Heart left ventricle (tissue), 16 donors: ENCODE measurements at regions not wholly inside any gene's neighbourhood (a gene's known extent, or its start where the extent isn't known, plus 50 kb on each side); places are given as distances from the start of the nearest gene placed in this dataset.

Source experiments
- ATAC-seq, 4 donors: fragments of 200-7000 bp; cut with Tn5 transposase; one replicate each; pipeline ENCODE4 v1.9.1; 2020 to 2022; ENCODE audit warnings: moderate library complexity in 4 of 4, mild to moderate bottlenecking in 3 of 4, moderate number of reproducible peaks in 1 of 4
- DNase-seq, 5 donors: peaks; one replicate each; pipeline ENCODE4 v3.0.0-alpha.2; 2020
- H3K27ac ChIP-seq, 12 donors: fragments of 200-600 bp; sonication (generic) in 4 of 12; one replicate each; pipeline versions ENCODE4 v1.5.0 to v1.8.0; 2016 to 2022; ENCODE audit warnings: mild to moderate bottlenecking in 2 of 12
- H3K27me3 ChIP-seq, 9 donors: fragments of 200-600 bp; sonication (generic) in 2 of 9; one replicate each; pipeline versions ENCODE4 v1.5.1 to v1.8.0; 2016 to 2022; ENCODE audit warnings: mild to moderate bottlenecking in 3 of 9
- H3K36me3 ChIP-seq, 9 donors: fragments of 200-600 bp; sonication (generic) in 2 of 9; one replicate each; pipeline versions ENCODE4 v1.5.0 to v1.8.0; 2018 to 2022; ENCODE audit warnings: mild to moderate bottlenecking in 2 of 9
- H3K4me1 ChIP-seq, 12 donors: fragments of 200-600 bp; sonication (generic) in 4 of 12; one replicate each; pipeline versions ENCODE4 v1.5.0 to v1.8.0; 2016 to 2022; ENCODE audit warnings: mild to moderate bottlenecking in 3 of 12
- H3K4me3 ChIP-seq, 12 donors: fragments of 200-600 bp; sonication (generic) in 4 of 12; one replicate each; pipeline versions ENCODE4 v1.5.0 to v1.8.0; 2017 to 2022; ENCODE audit warnings: mild to moderate bottlenecking in 9 of 12, moderate library complexity in 4 of 12
- H3K9me3 ChIP-seq, 12 donors: fragments of 200-600 bp; sonication (generic) in 4 of 12; one replicate each; pipeline versions ENCODE4 v1.5.0 to v1.8.0; 2016 to 2022; ENCODE audit warnings: mild to moderate bottlenecking in 1 of 12
- CTCF ChIP-seq, 12 donors: fragments of 200-600 bp; sonication (generic) in 4 of 12; IDR thresholded peaks; one replicate each; pipeline versions ENCODE4 v1.5.0 to v1.8.0; 2018 to 2022; ENCODE audit warnings: antibody characterized with exemption in 12 of 12, mild to moderate bottlenecking in 5 of 12
- POLR2A ChIP-seq, 2 donors: fragments of 450-650 bp; IDR thresholded peaks; one replicate each; pipeline ENCODE4 v1.6.1; 2017; ENCODE audit warnings: antibody characterized with exemption in 2 of 2, mild to moderate bottlenecking in 2 of 2, moderate library complexity in 2 of 2
- WGBS, 4 donors: extraction: QIAGEN DNeasy Blood & Tissue Kit in 2 of 4; methylation state at CpG; one replicate each; pipeline versions ENCODE4 v1.1.5 to v1.1.7; 2013 to 2018; 5-methylcytosine and 5-hydroxymethylcytosine counted together
- intact Hi-C, 10 donors: fragments of 100-400 bp; cut with DNase I; formaldehyde crosslinking; loops; one replicate each; pipeline versions ENCODE4 v1.11.1 to v1.14.2; 2022
- donor health status: ischemic (EF 13 %, LVEDD 7.1; RV severe dilation, severe dysfunction).
- donor health status: healthy with polysubstance abuse.
- donor health status: DM: no; HTN: yes; CAD: no.
- donor health status: DM: no; HTN: no; CAD: no.
- donor health status: ischemic (EF 25% LVEDD 6.9; RV normal size, moderate dysfunction).
- donor health status: ischemic (EF 25% LVEDD 5.7; RV mildly dilated, moderate dysfunction).
- donor health status: healthy.
- donor health status: DM: yes; HTN: yes; CAD: no.
- donor health status: ischemic (EF 35%, LVEDD 5.7; RV mildly dilated, moderate dysfunction).
- donor health status: nonischemic (EF 11% LVEDD 7.7; RV severe dilation, severe dysfunction).
- donor health status: DM: yes; HTN: yes; CAD: no.
- donor health status: PGD.
- donor health status: ischemic (EF 29% LVEDD 5.4; RV normal size, mild dysfunction).
- donor health status: nonischemic (EF 23%, LVEDD 6.1; RV moderate dilation, normal function).

- Histone ChIP-seq H3K9me3 (no peaks in the 10 kb centered on the region), H3K4me3 (no peak overlapping the region), H3K4me1 (peaks cover 0 to 52% (median 22%) of the 10 kb centered on the region in 12 donors), H3K36me3 (peaks cover 0 to 64% (median 22%) of the 10 kb centered on the region in 9 donors), H3K27ac (peak overlapping the region in 1 of 12 donors; percentile 50), H3K27me3 (no peaks in the 10 kb centered on the region)
- intact Hi-C loops, result no loop called here
- TF ChIP-seq CTCF (IDR thresholded peaks at IDR 0.05) (no peak), POLR2A (IDR thresholded peaks at IDR 0.05) (no peak)
- DNase-seq (no peak), ATAC-seq (no peak)
- 94 to 100% (median 96%) methylated on average over 2 of the region's 2 CpGs for WGBS, 4 donors
These were observed 82.1 kb upstream of the FRY start for GRCh38 chr13:31949486-31949885.

GRCh38 chr13:31950111-31950815 is 81.3 kb upstream of the FRY start:
- intact Hi-C loops, result no loop called here
- Histone ChIP-seq H3K36me3 (peaks cover 0 to 64% (median 22%) of the 10 kb centered on the region in 9 donors), H3K4me1 (peaks cover 0 to 45% (median 15%) of the 10 kb centered on the region in 12 donors), H3K27me3 (no peaks in the 10 kb centered on the region), H3K9me3 (no peaks in the 10 kb centered on the region), H3K4me3 (no peak overlapping the region), H3K27ac (peak overlapping the region in 6 of 12 donors; percentile 3 to 64 (median 44))
- TF ChIP-seq POLR2A (IDR thresholded peaks at IDR 0.05) (no peak), CTCF (IDR thresholded peaks at IDR 0.05) (no peak)
- DNase-seq, result no peak
- WGBS, 4 donors, result 30 to 52% (median 45%) methylated on average over 2 of the region's 2 CpGs
- ATAC-seq, result no peak

- no peaks in the 10 kb centered on the region for H3K27me3 ChIP-seq
- WGBS, 4 donors, result 8 to 30% (median 20%) methylated on average over 3 of the region's 3 CpGs
- intact Hi-C loops, result no loop called here
- peak overlapping the region in 8 of 12 donors; percentile 1 to 64 (median 33) for H3K27ac ChIP-seq
- H3K4me1 ChIP-seq, result peaks cover 0 to 36% (median 9%) of the 10 kb centered on the region in 12 donors
- ATAC-seq (peak; percentile 49 to 94 (median 88)), DNase-seq (peak; percentile 49 to 87 (median 69))
- H3K36me3 ChIP-seq, result peaks cover 0 to 69% (median 22%) of the 10 kb centered on the region in 9 donors
- no peak overlapping the region for H3K4me3 ChIP-seq
- no peaks in the 10 kb centered on the region for H3K9me3 ChIP-seq
- TF ChIP-seq POLR2A (IDR thresholded peaks at IDR 0.05) (no peak), CTCF (IDR thresholded peaks at IDR 0.05) (no peak)
These were observed 80.3 kb upstream of the FRY start for GRCh38 chr13:31951215-31951678.

GRCh38 chr13:31952641-31953380 is 78.8 kb upstream of the FRY start:
- intact Hi-C loops, result no loop called here
- H3K9me3 ChIP-seq, result no peaks in the 10 kb centered on the region
- DNase-seq, result peak in 1 of 5 donors; percentile 61
- no peak for TF ChIP-seq CTCF (IDR thresholded peaks at IDR 0.05)
- no peak for TF ChIP-seq POLR2A (IDR thresholded peaks at IDR 0.05)
- H3K4me1 ChIP-seq, result peaks cover 0 to 35% (median 7%) of the 10 kb centered on the region in 12 donors
- H3K36me3 ChIP-seq, result peaks cover 0 to 67% (median 22%) of the 10 kb centered on the region in 9 donors
- H3K27ac ChIP-seq, result no peak overlapping the region
- ATAC-seq, result no peak
- H3K27me3 ChIP-seq, result no peaks in the 10 kb centered on the region
- 86 to 90% (median 87%) methylated on average over 36 to 40 of the region's 40 CpGs for WGBS, 4 donors
- no peak overlapping the region for H3K4me3 ChIP-seq
